ENCODE measurements at regions not wholly inside any gene's neighbourhood (a gene's known extent, or its start where the extent isn't known, plus 50 kb on each side); places are given as distances from the start of the nearest gene placed in this dataset.

DNA sequence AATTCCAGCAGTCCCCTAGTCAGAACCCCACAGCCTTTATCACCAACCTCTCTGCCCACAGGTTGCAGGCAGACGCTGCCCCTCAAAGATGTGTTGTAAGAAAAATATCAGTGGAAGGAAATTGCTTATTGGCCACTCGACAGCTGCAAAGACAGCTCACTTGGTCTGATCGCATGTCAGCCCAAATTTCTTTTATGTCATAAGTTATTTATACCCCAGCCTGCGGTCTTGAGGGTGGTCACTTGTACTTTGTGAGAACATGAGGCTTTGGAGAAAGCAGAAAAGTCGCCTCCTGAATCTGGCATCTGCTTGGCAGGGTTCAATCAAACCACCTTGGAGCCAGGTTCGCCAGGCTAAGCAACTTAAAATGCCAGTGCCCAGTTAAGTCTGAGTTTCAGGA lies 236.5 kb upstream of the CDH4 start:
- Histone ChIP-seq H3K4me1 (ENCODE audit: control insufficient read depth, insufficient read depth, low read length) (no peaks in the 10 kb centered on the region), H2BK5ac (ENCODE audit: low read depth, low read length, poor library complexity, severe bottlenecking) (no peak overlapping the region), H2AK9ac (replicated peaks; ENCODE audit: low read depth, low read length, poor library complexity) (no peak overlapping the region), H2BK120ac (ENCODE audit: low read depth, low read length) (no peak overlapping the region), H3K4me3 (ENCODE audit: insufficient read depth, low read depth, low read length) (no peak overlapping the region), H2AK5ac (ENCODE audit: low read depth, low read length) (no peak overlapping the region), H4K20me1 (ENCODE audit: insufficient read depth, low read length) (no peaks in the 10 kb centered on the region), H2BK20ac (ENCODE audit: low read depth, low read length) (no peak overlapping the region), H4K8ac (ENCODE audit: low read depth in 2 of 2, low read length in 2 of 2) (no peak overlapping the region), H3K9me3 (ENCODE audit: control insufficient read depth, insufficient read depth, low read length) (peaks cover 7% of the 10 kb centered on the region), H3K79me1 (ENCODE audit: low read depth in 1 of 2, low read length in 2 of 2) (no peaks in the 10 kb centered on the region), H3K9me1 (ENCODE audit: insufficient read depth, low read length) (no peaks in the 10 kb centered on the region), H3K18ac (ENCODE audit: low read depth, low read length) (no peak overlapping the region), H3K56ac (ENCODE audit: extremely low read depth, insufficient read depth, low read length) (no peak overlapping the region), H2AFZ (replicated peaks; ENCODE audit: low read length, poor library complexity) (no peak overlapping the region), H3K36me3 (ENCODE audit: control insufficient read depth, insufficient read depth, low read length) (no peaks in the 10 kb centered on the region), H3K27ac (ENCODE audit: insufficient read depth, low read length) (no peak overlapping the region), H4K91ac (ENCODE audit: insufficient read depth, low read depth, low read length) (no peak overlapping the region), H3K14ac (replicated peaks; ENCODE audit: low read depth, low read length) (no peak overlapping the region), H3K4me2 (ENCODE audit: low read depth, low read length) (no peak overlapping the region), H3K4ac (ENCODE audit: low read depth, low read length) (no peak overlapping the region), H3K23ac (ENCODE audit: low read depth, low read length) (no peak overlapping the region), H3K9ac (ENCODE audit: low read depth, low read length) (no peak overlapping the region), H2BK15ac (ENCODE audit: low read depth, low read length) (no peak overlapping the region), H4K5ac (ENCODE audit: low read depth, low read length) (no peak overlapping the region), H3K27me3 (ENCODE audit: control insufficient read depth, insufficient read depth, low read length) (no peaks in the 10 kb centered on the region)
- in situ Hi-C loops (cut with MboI; ENCODE audit: low sequenced_read_pairs) (no loop called here), intact Hi-C loops (cut with micrococcal nuclease) (no loop called here), dilution Hi-C loops (cut with HindIII; ENCODE audit: low sequenced_read_pairs, unreplicated experiment) (no loop called here)
- ChIA-PET POLR2A (ENCODE audit: unreplicated experiment) (no interaction called here), CTCF (no interaction called here)
- TF ChIP-seq FOS (IDR thresholded peaks at IDR 0.05; ENCODE audit: low read depth, low read length) (no peak), RCOR1 (IDR thresholded peaks at IDR 0.05; ENCODE audit: insufficient replicate concordance, low read length) (no peak), CHD1 (IDR thresholded peaks at IDR 0.05; ENCODE audit: low read depth, low read length) (no peak)
- TF ChIP-seq, protein P1, sequence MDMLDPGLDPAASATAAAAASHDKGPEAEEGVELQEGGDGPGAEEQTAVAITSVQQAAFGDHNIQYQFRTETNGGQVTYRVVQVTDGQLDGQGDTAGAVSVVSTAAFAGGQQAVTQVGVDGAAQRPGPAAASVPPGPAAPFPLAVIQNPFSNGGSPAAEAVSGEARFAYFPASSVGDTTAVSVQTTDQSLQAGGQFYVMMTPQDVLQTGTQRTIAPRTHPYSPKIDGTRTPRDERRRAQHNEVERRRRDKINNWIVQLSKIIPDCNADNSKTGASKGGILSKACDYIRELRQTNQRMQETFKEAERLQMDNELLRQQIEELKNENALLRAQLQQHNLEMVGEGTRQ (IDR thresholded peaks at IDR 0.05; ENCODE audit: low read depth, low read length), result no peak
- ATAC-seq (ENCODE audit: low read depth) (no peak), DNase-seq (no peak)
- BruUV-seq (replicated peaks), result no TSS peak
- WGBS, 2 experiments (ENCODE audit: extremely low coverage in 2 of 2, insufficient read length in 1 of 2), result 58% methylated on average over 2 of the region's 6 CpGs; no CpG with 5 or more reads in 1 of the 2 experiments
